ENCODE measurements at regions not wholly inside any gene's neighbourhood (a gene's known extent, or its start where the extent isn't known, plus 50 kb on each side); places are given as distances from the start of the nearest gene placed in this dataset.

GRCh38 chr13:105107781-105108180, 1427.7 kb downstream of the EFNB2 start:
- H3K79me1 ChIP-seq (ENCODE audit: low read depth, low read length) = no peaks in the 10 kb centered on the region
- H3K4ac ChIP-seq (replicated peaks; ENCODE audit: insufficient read length, low read depth, low read length) = no peak overlapping the region
- H2BK15ac ChIP-seq (ENCODE audit: low read length) = no peak overlapping the region
- peak overlapping the region; percentile 71; the same call in 1 of the 2 replicates for H2AFZ ChIP-seq (ENCODE audit: low read length)
- H3K4me3 ChIP-seq (ENCODE audit: extremely low read depth in 1 of 4, insufficient read depth in 2 of 4, low read depth in 3 of 4, low read length in 4 of 4) = peak overlapping the region in 1 of 4 experiments; percentile 8; a peak in 1 of 8 replicates
- no peak overlapping the region for H3K27ac ChIP-seq (ENCODE audit: low read depth, low read length)
- ChIA-PET POLR2A (ENCODE audit: partially characterized antibody) (no interaction called here), CTCF (ENCODE audit: partially characterized antibody) (no interaction called here)
- no peak overlapping the region for H4K91ac ChIP-seq (replicated peaks; ENCODE audit: insufficient read length, low read length)
- WGBS, 2 experiments (ENCODE audit: extremely low coverage in 1 of 2, insufficient coverage in 1 of 2, insufficient read length in 1 of 2, insufficient replicate concordance in 2 of 2, low coverage in 1 of 2, low lambda C conversion rate in 2 of 2, missing lambda C conversion rate in 1 of 2) = 67% methylated on average over 3 of the region's 3 CpGs; no CpG with 5 or more reads in 1 of the 2 experiments
- H2BK5ac ChIP-seq (ENCODE audit: low read depth, low read length) = no peak overlapping the region
- FAIRE-seq = no peak
- H2BK12ac ChIP-seq (ENCODE audit: low read depth, low read length) = no peak overlapping the region
- H3K4me2 ChIP-seq (ENCODE audit: insufficient read depth in 1 of 2, low read depth in 2 of 2, low read length in 2 of 2) = 0 out of 4 replicates have a peak overlapping the region, but pooled peaks have one; percentile 25 to 27
- H3K9me3 ChIP-seq (ENCODE audit: insufficient read depth in 2 of 2, low read depth in 1 of 2, low read length in 1 of 2) = no peaks in the 10 kb centered on the region
- no peak overlapping the region for H2AK5ac ChIP-seq (ENCODE audit: low read depth, low read length)
- no peaks in the 10 kb centered on the region for H3K36me3 ChIP-seq (ENCODE audit: control insufficient read depth in 2 of 4, insufficient read depth in 4 of 4, low read length in 3 of 4)
- peaks cover 0 to 5% (median 2%) of the 10 kb centered on the region in 4 experiments; a peak in 3 of 7 replicates for H3K4me1 ChIP-seq (replicated peaks in 1 of 4; ENCODE audit: control insufficient read depth in 3 of 4, insufficient read depth in 4 of 4, low read length in 3 of 4)
- H3K79me2 ChIP-seq (ENCODE audit: control insufficient read depth in 1 of 2, insufficient read depth in 2 of 2, low read length in 2 of 2) = no peaks in the 10 kb centered on the region
- no peak for DNase-seq (ENCODE audit: low read depth in 1 of 2, low spot score in 2 of 2)
- no peaks in the 10 kb centered on the region for H3K27me3 ChIP-seq (replicated peaks in 1 of 4; ENCODE audit: control insufficient read depth in 3 of 4, extremely low read depth in 1 of 4, insufficient read depth in 3 of 4, low read length in 3 of 4)
- no peak overlapping the region for H2BK20ac ChIP-seq (ENCODE audit: low read length)
- H3K18ac ChIP-seq (ENCODE audit: extremely low read depth, low read length) = no peak overlapping the region
- no peak overlapping the region for H3K14ac ChIP-seq (ENCODE audit: insufficient read length)
- no peak overlapping the region for H4K5ac ChIP-seq (ENCODE audit: insufficient read length, low read depth, low read length)
- no peaks in the 10 kb centered on the region for H4K20me1 ChIP-seq (replicated peaks in 1 of 2; ENCODE audit: control insufficient read depth in 1 of 2, insufficient read depth in 2 of 2, low read length in 2 of 2)
- no peak overlapping the region for H2BK120ac ChIP-seq (replicated peaks; ENCODE audit: low read depth, low read length)
- no peaks in the 10 kb centered on the region for H3K23me2 ChIP-seq (ENCODE audit: low read depth, low read length)
- no peak overlapping the region for H3K23ac ChIP-seq (ENCODE audit: insufficient read length)
- no peak overlapping the region for H3K56ac ChIP-seq (replicated peaks; ENCODE audit: insufficient read length, low read depth, low read length)
- H4K8ac ChIP-seq (ENCODE audit: extremely low read depth, insufficient read depth, low read length) = no peak overlapping the region; the same call in 1 of the 2 replicates
- H3K9ac ChIP-seq (replicated peaks in 1 of 4; ENCODE audit: extremely low read depth in 1 of 4, low read depth in 3 of 4, low read length in 3 of 4) = no peak overlapping the region
- TF ChIP-seq JUN (IDR thresholded peaks at IDR 0.05; ENCODE audit: low read depth, low read length) (no peak), TBP (IDR thresholded peaks at IDR 0.05; ENCODE audit: low read depth, low read length) (no peak), TCF12 (IDR thresholded peaks at IDR 0.05; ENCODE audit: low read depth, low read length) (no peak), GABPA (IDR thresholded peaks at IDR 0.05; ENCODE audit: borderline replicate concordance, insufficient read depth, low read length) (no peak), SUZ12 (IDR thresholded peaks at IDR 0.05; ENCODE audit: low read length) (no peak), FOSL1 (IDR thresholded peaks at IDR 0.05; ENCODE audit: insufficient read depth, low read depth, low read length) (no peak)
